Liver (tissue), 8 donors: ENCODE measurements at regions not wholly inside any gene's neighbourhood (a gene's known extent, or its start where the extent isn't known, plus 50 kb on each side); places are given as distances from the start of the nearest gene placed in this dataset.

Experiments
- DNase-seq: peaks from one replicate; pipeline ENCODE4 v3.0.0-alpha.2; 2017; ENCODE audit warnings: low spot score
- H3K27ac ChIP-seq, 2 donors: one replicate each; pipeline ENCODE4 v1.7.0; 2013; ENCODE audit warnings: inconsistent platforms in 2 of 2, low read length in 2 of 2, control low read depth in 1 of 2, low read depth in 1 of 2, mild to moderate bottlenecking in 1 of 2
- H3K27me3 ChIP-seq, 4 donors: one replicate each; pipeline versions ENCODE4 v1.6.1 to v1.7.0; 2013; ENCODE audit warnings: low read length in 3 of 4, inconsistent platforms in 1 of 4, mild to moderate bottlenecking in 1 of 4, moderate library complexity in 1 of 4; ENCODE audit not compliant: control insufficient read depth in 4 of 4, insufficient read depth in 4 of 4
- H3K36me3 ChIP-seq, 4 donors: one replicate each; pipeline versions ENCODE4 v1.6.1 to v1.7.0; 2013; ENCODE audit warnings: low read length in 3 of 4, mild to moderate bottlenecking in 3 of 4, low read depth in 1 of 4, moderate library complexity in 1 of 4; ENCODE audit not compliant: control insufficient read depth in 4 of 4, insufficient read depth in 3 of 4
- H3K4me1 ChIP-seq, 4 donors: one replicate each; pipeline versions ENCODE4 v1.6.1 to v1.7.0; 2013; ENCODE audit warnings: low read length in 3 of 4, mild to moderate bottlenecking in 3 of 4, moderate library complexity in 1 of 4; ENCODE audit not compliant: control insufficient read depth in 4 of 4, insufficient read depth in 4 of 4
- H3K4me3 ChIP-seq, 3 donors: one replicate each; pipeline versions ENCODE4 v1.6.1 to v1.7.0; 2013; ENCODE audit warnings: low read length in 3 of 3, control low read depth in 1 of 3, low read depth in 1 of 3, mild to moderate bottlenecking in 1 of 3
- H3K9ac ChIP-seq, 2 donors: one replicate each; pipeline ENCODE4 v1.7.0; 2013; ENCODE audit warnings: low read length in 2 of 2, mild to moderate bottlenecking in 2 of 2, moderate library complexity in 2 of 2, control low read depth in 1 of 2, low read depth in 1 of 2
- H3K9me3 ChIP-seq, 4 donors: one replicate each; pipeline versions ENCODE4 v1.6.1 to v1.7.0; 2013; ENCODE audit warnings: low read length in 3 of 4; ENCODE audit not compliant: control insufficient read depth in 4 of 4
- EGR1 ChIP-seq, 2 donors: IDR thresholded peaks; 2 replicates each; pipeline ENCODE4 v1.6.1; 2016 to 2018; ENCODE audit warnings: antibody characterized with exemption in 2 of 2, low read depth in 2 of 2
- FOXA1 ChIP-seq: IDR thresholded peaks from 2 replicates; pipeline ENCODE4 v1.6.1; 2016; ENCODE audit warnings: antibody characterized with exemption
- FOXA2 ChIP-seq: IDR thresholded peaks from 2 replicates; pipeline ENCODE4 v1.6.1; 2016; ENCODE audit warnings: antibody characterized with exemption
- GABPA ChIP-seq, 2 donors: IDR thresholded peaks in 1 of 2; conservative IDR thresholded peaks in 1 of 2; 2 replicates each; pipeline ENCODE4 v1.6.1; 2016; ENCODE audit warnings: antibody characterized with exemption in 2 of 2, mild to moderate bottlenecking in 1 of 2, moderate library complexity in 1 of 2
- HNF4A ChIP-seq, 2 donors: conservative IDR thresholded peaks; 2 replicates each; pipeline ENCODE4 v1.6.1; 2016; ENCODE audit warnings: antibody characterized with exemption in 2 of 2, mild to moderate bottlenecking in 2 of 2
- HNF4G ChIP-seq: IDR thresholded peaks from 2 replicates; pipeline ENCODE4 v1.6.1; 2016; ENCODE audit warnings: antibody characterized with exemption
- JUND ChIP-seq, 2 donors: IDR thresholded peaks; 2 replicates each; pipeline ENCODE4 v1.6.1; 2016; ENCODE audit warnings: antibody characterized with exemption in 2 of 2
- NR2F2 ChIP-seq: IDR thresholded peaks from 2 replicates; pipeline ENCODE4 v1.6.1; 2016; ENCODE audit warnings: antibody characterized with exemption
- RAD21 ChIP-seq, 2 donors: IDR thresholded peaks; 2 replicates each; pipeline ENCODE4 v1.6.1; 2016; ENCODE audit warnings: antibody characterized with exemption in 2 of 2, mild to moderate bottlenecking in 2 of 2
- RXRA ChIP-seq, 2 donors: IDR thresholded peaks; 2 replicates each; pipeline ENCODE4 v1.6.1; 2017 to 2018; ENCODE audit warnings: antibody characterized with exemption in 2 of 2, mild to moderate bottlenecking in 1 of 2
- SP1 ChIP-seq: IDR thresholded peaks from 2 replicates; pipeline ENCODE4 v1.6.1; 2018; ENCODE audit warnings: antibody characterized with exemption, mild to moderate bottlenecking
- TAF1 ChIP-seq: conservative IDR thresholded peaks from 2 replicates; pipeline ENCODE4 v1.6.1; 2016; ENCODE audit warnings: antibody characterized with exemption, mild to moderate bottlenecking
- YY1 ChIP-seq: IDR thresholded peaks from 2 replicates; pipeline ENCODE4 v1.6.1; 2016; ENCODE audit warnings: antibody characterized with exemption, mild to moderate bottlenecking
- WGBS: extraction: QIAGEN DNeasy Blood & Tissue Kit; methylation state at CpG from one replicate; pipeline ENCODE4 v1.1.7; 2013; 5-methylcytosine and 5-hydroxymethylcytosine counted together
- TF ChIP-seq, protein P1 (sequence below): fragments of 150-350 bp; IDR thresholded peaks from 2 replicates; pipeline ENCODE4 v1.5.1; 2017; ENCODE audit warnings: improper control_type of control experiment, low read depth, low read length; ENCODE audit not compliant: missing input control
- TF ChIP-seq, protein P2 (sequence below): IDR thresholded peaks from 2 replicates; pipeline ENCODE4 v1.6.1; 2016; ENCODE audit warnings: antibody characterized with exemption
- TF ChIP-seq, protein P3 (sequence below): IDR thresholded peaks from 2 replicates; pipeline ENCODE4 v1.6.1; 2016; ENCODE audit warnings: antibody characterized with exemption
- TF ChIP-seq, protein P4 (sequence below): IDR thresholded peaks from 2 replicates; pipeline ENCODE4 v1.6.1; 2016; ENCODE audit warnings: antibody characterized with exemption, mild to moderate bottlenecking
- TF ChIP-seq, protein P5 (sequence below): IDR thresholded peaks from 2 replicates; pipeline ENCODE4 v1.6.1; 2016; ENCODE audit warnings: antibody characterized with exemption
- donor health status: healthy.
- donor health status: healthy.
- donor health status: healthy.
- donor health status: healthy.
- donor health status: healthy.

DNA sequence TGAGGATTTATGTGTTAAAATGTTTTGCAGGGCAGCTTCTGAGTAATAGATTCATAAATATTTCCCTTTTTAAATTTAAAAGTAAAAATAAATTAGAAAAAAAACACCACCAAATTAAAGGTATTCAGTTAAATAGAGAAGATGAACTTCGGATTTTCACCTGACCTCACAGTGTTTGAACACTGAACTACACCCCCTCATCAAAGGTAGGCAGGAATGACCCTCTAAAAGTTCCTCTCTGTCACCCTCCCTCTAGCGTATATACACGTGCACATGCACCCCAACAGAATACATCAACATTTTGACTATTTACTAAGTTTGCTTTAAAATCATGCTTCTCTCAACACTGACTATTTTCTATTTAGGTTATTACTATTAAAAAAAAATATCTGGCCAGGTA is 528.3 kb downstream of the QKI start:
- no peak for DNase-seq

DNA sequence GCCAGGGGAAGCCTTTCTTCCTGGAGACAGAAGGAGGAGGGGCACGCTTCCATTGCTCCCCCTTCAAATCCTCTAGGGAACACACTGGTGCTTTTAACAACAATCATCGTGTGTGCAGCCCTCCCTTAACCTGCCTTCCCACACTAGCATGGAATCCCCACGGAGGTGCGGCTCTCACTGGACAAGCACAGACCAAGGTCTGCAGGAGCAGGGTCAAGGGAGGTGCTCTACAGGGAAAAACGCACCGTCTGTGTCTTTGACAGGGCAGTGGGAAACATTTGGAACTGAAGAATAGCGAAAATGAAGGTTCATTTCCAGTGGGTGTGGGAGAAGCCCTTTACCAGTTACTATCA is 527.1 kb downstream of the QKI start:
- Histone ChIP-seq H3K9ac (no peak overlapping the region), H3K27me3 (no peaks in the 10 kb centered on the region), H3K4me1 (peaks cover 0 to 10% (median 2%) of the 10 kb centered on the region in 4 donors), H3K27ac (no peak overlapping the region), H3K9me3 (no peaks in the 10 kb centered on the region), H3K36me3 (no peaks in the 10 kb centered on the region), H3K4me3 (no peak overlapping the region)
- DNase-seq: no peak
- WGBS: 77% methylated on average over 7 of the region's 7 CpGs
- TF ChIP-seq FOXA1: no peak
- TF ChIP-seq, protein P1, sequence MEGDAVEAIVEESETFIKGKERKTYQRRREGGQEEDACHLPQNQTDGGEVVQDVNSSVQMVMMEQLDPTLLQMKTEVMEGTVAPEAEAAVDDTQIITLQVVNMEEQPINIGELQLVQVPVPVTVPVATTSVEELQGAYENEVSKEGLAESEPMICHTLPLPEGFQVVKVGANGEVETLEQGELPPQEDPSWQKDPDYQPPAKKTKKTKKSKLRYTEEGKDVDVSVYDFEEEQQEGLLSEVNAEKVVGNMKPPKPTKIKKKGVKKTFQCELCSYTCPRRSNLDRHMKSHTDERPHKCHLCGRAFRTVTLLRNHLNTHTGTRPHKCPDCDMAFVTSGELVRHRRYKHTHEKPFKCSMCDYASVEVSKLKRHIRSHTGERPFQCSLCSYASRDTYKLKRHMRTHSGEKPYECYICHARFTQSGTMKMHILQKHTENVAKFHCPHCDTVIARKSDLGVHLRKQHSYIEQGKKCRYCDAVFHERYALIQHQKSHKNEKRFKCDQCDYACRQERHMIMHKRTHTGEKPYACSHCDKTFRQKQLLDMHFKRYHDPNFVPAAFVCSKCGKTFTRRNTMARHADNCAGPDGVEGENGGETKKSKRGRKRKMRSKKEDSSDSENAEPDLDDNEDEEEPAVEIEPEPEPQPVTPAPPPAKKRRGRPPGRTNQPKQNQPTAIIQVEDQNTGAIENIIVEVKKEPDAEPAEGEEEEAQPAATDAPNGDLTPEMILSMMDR: no peak
- TF ChIP-seq, protein P2, sequence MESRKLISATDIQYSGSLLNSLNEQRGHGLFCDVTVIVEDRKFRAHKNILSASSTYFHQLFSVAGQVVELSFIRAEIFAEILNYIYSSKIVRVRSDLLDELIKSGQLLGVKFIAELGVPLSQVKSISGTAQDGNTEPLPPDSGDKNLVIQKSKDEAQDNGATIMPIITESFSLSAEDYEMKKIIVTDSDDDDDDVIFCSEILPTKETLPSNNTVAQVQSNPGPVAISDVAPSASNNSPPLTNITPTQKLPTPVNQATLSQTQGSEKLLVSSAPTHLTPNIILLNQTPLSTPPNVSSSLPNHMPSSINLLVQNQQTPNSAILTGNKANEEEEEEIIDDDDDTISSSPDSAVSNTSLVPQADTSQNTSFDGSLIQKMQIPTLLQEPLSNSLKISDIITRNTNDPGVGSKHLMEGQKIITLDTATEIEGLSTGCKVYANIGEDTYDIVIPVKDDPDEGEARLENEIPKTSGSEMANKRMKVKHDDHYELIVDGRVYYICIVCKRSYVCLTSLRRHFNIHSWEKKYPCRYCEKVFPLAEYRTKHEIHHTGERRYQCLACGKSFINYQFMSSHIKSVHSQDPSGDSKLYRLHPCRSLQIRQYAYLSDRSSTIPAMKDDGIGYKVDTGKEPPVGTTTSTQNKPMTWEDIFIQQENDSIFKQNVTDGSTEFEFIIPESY: no peak
- TF ChIP-seq SP1: no peak
- TF ChIP-seq HNF4A (conservative IDR thresholded peaks at IDR 0.05): no peak
- no peak for TF ChIP-seq YY1
- TF ChIP-seq HNF4G: no peak
- no peak for TF ChIP-seq RXRA (IDR thresholded peaks at IDR 0.05)

More for the DNA sequence above, 528.3 kb downstream of the QKI start:
- no peak overlapping the region for H3K4me3 ChIP-seq
- no peaks in the 10 kb centered on the region for H3K27me3 ChIP-seq
- no peak overlapping the region for H3K27ac ChIP-seq
- 25% methylated on average over 3 of the region's 3 CpGs for WGBS
- peaks cover 0 to 10% (median 3%) of the 10 kb centered on the region in 4 donors for H3K4me1 ChIP-seq
- no peaks in the 10 kb centered on the region for H3K9me3 ChIP-seq
- peak overlapping the region in 1 of 2 donors; percentile 11 for H3K9ac ChIP-seq
- H3K36me3 ChIP-seq: no peaks in the 10 kb centered on the region
- TF ChIP-seq, protein P3, sequence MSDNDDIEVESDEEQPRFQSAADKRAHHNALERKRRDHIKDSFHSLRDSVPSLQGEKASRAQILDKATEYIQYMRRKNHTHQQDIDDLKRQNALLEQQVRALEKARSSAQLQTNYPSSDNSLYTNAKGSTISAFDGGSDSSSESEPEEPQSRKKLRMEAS: no peak
- TF ChIP-seq EGR1 (IDR thresholded peaks at IDR 0.05; ENCODE audit: low read depth in 2 of 2) (no peak), TAF1 (no peak), FOXA2 (no peak), NR2F2 (no peak), GABPA (IDR thresholded peaks at IDR 0.05 in 1 of 2, conservative IDR thresholded peaks at IDR 0.05 in 1 of 2) (no peak), JUND (IDR thresholded peaks at IDR 0.05) (no peak), HNF4G (no peak), HNF4A (conservative IDR thresholded peaks at IDR 0.05) (peak; percentile 71 to 88), FOXA1 (no peak), RAD21 (IDR thresholded peaks at IDR 0.05) (no peak), SP1 (peak; percentile 21), RXRA (IDR thresholded peaks at IDR 0.05) (peak in 1 of 2 donors; percentile 67), YY1 (no peak)
- TF ChIP-seq, protein P4, sequence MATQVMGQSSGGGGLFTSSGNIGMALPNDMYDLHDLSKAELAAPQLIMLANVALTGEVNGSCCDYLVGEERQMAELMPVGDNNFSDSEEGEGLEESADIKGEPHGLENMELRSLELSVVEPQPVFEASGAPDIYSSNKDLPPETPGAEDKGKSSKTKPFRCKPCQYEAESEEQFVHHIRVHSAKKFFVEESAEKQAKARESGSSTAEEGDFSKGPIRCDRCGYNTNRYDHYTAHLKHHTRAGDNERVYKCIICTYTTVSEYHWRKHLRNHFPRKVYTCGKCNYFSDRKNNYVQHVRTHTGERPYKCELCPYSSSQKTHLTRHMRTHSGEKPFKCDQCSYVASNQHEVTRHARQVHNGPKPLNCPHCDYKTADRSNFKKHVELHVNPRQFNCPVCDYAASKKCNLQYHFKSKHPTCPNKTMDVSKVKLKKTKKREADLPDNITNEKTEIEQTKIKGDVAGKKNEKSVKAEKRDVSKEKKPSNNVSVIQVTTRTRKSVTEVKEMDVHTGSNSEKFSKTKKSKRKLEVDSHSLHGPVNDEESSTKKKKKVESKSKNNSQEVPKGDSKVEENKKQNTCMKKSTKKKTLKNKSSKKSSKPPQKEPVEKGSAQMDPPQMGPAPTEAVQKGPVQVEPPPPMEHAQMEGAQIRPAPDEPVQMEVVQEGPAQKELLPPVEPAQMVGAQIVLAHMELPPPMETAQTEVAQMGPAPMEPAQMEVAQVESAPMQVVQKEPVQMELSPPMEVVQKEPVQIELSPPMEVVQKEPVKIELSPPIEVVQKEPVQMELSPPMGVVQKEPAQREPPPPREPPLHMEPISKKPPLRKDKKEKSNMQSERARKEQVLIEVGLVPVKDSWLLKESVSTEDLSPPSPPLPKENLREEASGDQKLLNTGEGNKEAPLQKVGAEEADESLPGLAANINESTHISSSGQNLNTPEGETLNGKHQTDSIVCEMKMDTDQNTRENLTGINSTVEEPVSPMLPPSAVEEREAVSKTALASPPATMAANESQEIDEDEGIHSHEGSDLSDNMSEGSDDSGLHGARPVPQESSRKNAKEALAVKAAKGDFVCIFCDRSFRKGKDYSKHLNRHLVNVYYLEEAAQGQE: no peak
- TF ChIP-seq, protein P2: no peak
- TF ChIP-seq, protein P5, sequence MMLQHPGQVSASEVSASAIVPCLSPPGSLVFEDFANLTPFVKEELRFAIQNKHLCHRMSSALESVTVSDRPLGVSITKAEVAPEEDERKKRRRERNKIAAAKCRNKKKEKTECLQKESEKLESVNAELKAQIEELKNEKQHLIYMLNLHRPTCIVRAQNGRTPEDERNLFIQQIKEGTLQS: no peak
- TF ChIP-seq, protein P1: peak; percentile 17
